Fibroblast of lung (primary cell): ENCODE measurements at regions not wholly inside any gene's neighbourhood (a gene's known extent, or its start where the extent isn't known, plus 50 kb on each side); places are given as distances from the start of the nearest gene placed in this dataset.

Experiments
- DNase-seq, 2 donors: peaks; one replicate each; pipeline versions ENCODE4 v3.0.0 to v3.0.0-alpha.2; 2010; ENCODE audit warnings: low read depth in 2 of 2
- H2AFZ ChIP-seq: 2 replicates; pipeline ENCODE4 v1.5.1; 2012; ENCODE audit warnings: low read length, control low read depth, inconsistent platforms
- H3K27ac ChIP-seq: 2 replicates; pipeline ENCODE4 v1.5.1; 2011; ENCODE audit warnings: low read length, control low read depth; ENCODE audit not compliant: insufficient read depth
- H3K27me3 ChIP-seq: 2 replicates; pipeline ENCODE4 v1.5.1; 2011; ENCODE audit warnings: mild to moderate bottlenecking, low read length; ENCODE audit not compliant: control insufficient read depth, insufficient read depth
- H3K36me3 ChIP-seq: 2 replicates; pipeline ENCODE4 v1.5.1; 2011; ENCODE audit warnings: low read length; ENCODE audit not compliant: control insufficient read depth, insufficient read depth
- H3K4me1 ChIP-seq: 2 replicates; pipeline ENCODE4 v1.5.1; 2011; ENCODE audit warnings: low read length; ENCODE audit not compliant: control insufficient read depth, insufficient read depth; ENCODE audit errors: extremely low read depth
- H3K4me2 ChIP-seq: 2 replicates; pipeline ENCODE4 v1.5.1; 2011; ENCODE audit warnings: low read length, control low read depth; ENCODE audit not compliant: insufficient read depth; ENCODE audit errors: extremely low read depth
- H3K4me3 ChIP-seq, 4 experiments: fragments of 200-600 bp in 1 of 4; sonication (generic) in 1 of 4; replicated peaks in 1 of 4; 2 replicates each; pipeline ENCODE4 v1.5.1; 2011 to 2016; ENCODE audit warnings: low read length in 4 of 4, low read depth in 3 of 4, mild to moderate bottlenecking in 3 of 4, control low read depth in 2 of 4, inconsistent platforms in 1 of 4, mixed read lengths in 1 of 4; ENCODE audit not compliant: insufficient read depth in 1 of 4; ENCODE audit errors: control extremely low read depth in 1 of 4
- H3K79me2 ChIP-seq: 2 replicates; pipeline ENCODE4 v1.5.1; 2012; ENCODE audit warnings: mild to moderate bottlenecking, low read length, inconsistent platforms; ENCODE audit not compliant: control insufficient read depth, insufficient read depth
- H3K9ac ChIP-seq: 2 replicates; pipeline ENCODE4 v1.5.1; 2011; ENCODE audit warnings: mild to moderate bottlenecking, low read length, control low read depth; ENCODE audit not compliant: insufficient read depth
- H3K9me3 ChIP-seq: 2 replicates; pipeline ENCODE4 v1.5.1; 2012; ENCODE audit warnings: low read depth, low read length; ENCODE audit not compliant: control insufficient read depth, insufficient read depth
- H4K20me1 ChIP-seq: 2 replicates; pipeline ENCODE4 v1.5.1; 2011; ENCODE audit warnings: low read length; ENCODE audit not compliant: control insufficient read depth, insufficient read depth; ENCODE audit errors: extremely low read depth
- EZH2 ChIP-seq: IDR thresholded peaks from 2 replicates; pipeline ENCODE4 v1.5.1; 2012; ENCODE audit warnings: low read length, control low read depth, mild to moderate bottlenecking; ENCODE audit errors: missing control alignments
- TF ChIP-seq, protein P1 (sequence below), 2 donors: IDR thresholded peaks in 1 of 2; conservative IDR thresholded peaks in 1 of 2; 1 replicate in 1 of 2; 2 replicates in 1 of 2; pipeline ENCODE4 v1.5.1; 2011 to 2012; ENCODE audit warnings: low read length in 2 of 2, control low read depth in 1 of 2, inconsistent platforms in 1 of 2, low read depth in 1 of 2, mild to moderate bottlenecking in 1 of 2

DNA sequence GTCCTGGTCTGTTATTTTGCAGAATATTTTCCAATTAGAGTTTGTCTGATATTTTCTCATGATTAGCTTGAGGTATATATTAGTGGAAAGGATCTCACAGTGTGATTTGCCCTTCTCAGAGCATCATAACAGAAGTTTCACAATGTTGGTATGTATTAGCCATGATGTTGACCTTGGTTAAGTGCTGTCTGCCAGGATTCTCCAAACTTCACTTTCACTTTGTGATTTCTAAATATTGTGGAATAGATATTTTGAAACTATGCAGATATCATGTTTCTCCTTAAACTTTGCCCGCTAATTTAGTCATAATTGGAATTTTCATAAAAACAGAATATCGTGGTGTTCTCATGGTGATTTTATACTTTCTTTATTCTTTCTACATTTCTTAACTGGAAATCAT lies 98.0 kb upstream of the DEPDC1 start:
- H3K27me3 ChIP-seq = no peaks in the 10 kb centered on the region
- no peak overlapping the region for H3K4me3 ChIP-seq
- no peak overlapping the region for H3K27ac ChIP-seq
- no peak overlapping the region for H3K4me2 ChIP-seq
- H3K9ac ChIP-seq = no peak overlapping the region
- no peaks in the 10 kb centered on the region for H3K4me1 ChIP-seq
- H3K36me3 ChIP-seq = no peaks in the 10 kb centered on the region
- H2AFZ ChIP-seq = no peak overlapping the region
- TF ChIP-seq EZH2 = no peak
- TF ChIP-seq, protein P1, sequence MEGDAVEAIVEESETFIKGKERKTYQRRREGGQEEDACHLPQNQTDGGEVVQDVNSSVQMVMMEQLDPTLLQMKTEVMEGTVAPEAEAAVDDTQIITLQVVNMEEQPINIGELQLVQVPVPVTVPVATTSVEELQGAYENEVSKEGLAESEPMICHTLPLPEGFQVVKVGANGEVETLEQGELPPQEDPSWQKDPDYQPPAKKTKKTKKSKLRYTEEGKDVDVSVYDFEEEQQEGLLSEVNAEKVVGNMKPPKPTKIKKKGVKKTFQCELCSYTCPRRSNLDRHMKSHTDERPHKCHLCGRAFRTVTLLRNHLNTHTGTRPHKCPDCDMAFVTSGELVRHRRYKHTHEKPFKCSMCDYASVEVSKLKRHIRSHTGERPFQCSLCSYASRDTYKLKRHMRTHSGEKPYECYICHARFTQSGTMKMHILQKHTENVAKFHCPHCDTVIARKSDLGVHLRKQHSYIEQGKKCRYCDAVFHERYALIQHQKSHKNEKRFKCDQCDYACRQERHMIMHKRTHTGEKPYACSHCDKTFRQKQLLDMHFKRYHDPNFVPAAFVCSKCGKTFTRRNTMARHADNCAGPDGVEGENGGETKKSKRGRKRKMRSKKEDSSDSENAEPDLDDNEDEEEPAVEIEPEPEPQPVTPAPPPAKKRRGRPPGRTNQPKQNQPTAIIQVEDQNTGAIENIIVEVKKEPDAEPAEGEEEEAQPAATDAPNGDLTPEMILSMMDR (conservative IDR thresholded peaks at IDR 0.05 in 1 of 2, IDR thresholded peaks at IDR 0.05 in 1 of 2; ENCODE audit: low read depth in 1 of 2, low read length in 2 of 2) = no peak
- peak in 1 of 2 donors; percentile 38 for DNase-seq
- H3K79me2 ChIP-seq = no peaks in the 10 kb centered on the region
- no peaks in the 10 kb centered on the region for H4K20me1 ChIP-seq
- H3K9me3 ChIP-seq = no peaks in the 10 kb centered on the region

DNA sequence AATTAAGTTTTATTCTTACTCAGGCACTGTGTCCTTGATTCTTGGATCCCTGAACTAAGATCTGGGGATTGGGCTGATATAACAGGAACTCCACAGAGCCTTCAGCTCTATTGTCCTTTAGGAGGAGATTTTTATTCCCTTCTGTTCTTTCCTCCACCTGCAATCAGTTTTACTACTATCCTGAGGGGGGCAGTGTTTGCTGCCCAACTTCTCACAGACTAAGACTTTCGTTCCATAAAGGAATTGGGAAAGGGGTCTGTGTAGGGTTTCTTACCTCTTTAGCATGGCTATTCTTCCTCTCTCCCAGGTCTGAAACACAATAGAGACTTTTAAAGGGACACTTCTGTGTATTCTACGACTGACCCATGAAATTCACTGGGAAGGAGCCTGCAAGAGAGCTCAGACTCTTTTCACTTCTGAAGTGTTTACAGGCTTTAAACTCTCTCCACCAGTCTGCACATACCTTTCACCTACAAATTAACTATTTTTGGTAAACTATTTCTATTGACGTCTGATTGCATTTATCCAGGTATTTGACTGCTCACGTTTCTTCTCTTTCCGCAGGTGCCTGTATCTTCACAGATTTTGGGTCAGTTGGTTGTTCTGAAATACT lies 103.3 kb upstream of the DEPDC1 start:
- no peaks in the 10 kb centered on the region for H3K79me2 ChIP-seq
- peak; percentile 1 to 36 for DNase-seq
- H3K9ac ChIP-seq = no peak overlapping the region
- no peaks in the 10 kb centered on the region for H3K27me3 ChIP-seq
- H2AFZ ChIP-seq = no peak overlapping the region
- H3K4me1 ChIP-seq = no peaks in the 10 kb centered on the region
- no peak overlapping the region for H3K4me2 ChIP-seq
- TF ChIP-seq, protein P1 (conservative IDR thresholded peaks at IDR 0.05 in 1 of 2, IDR thresholded peaks at IDR 0.05 in 1 of 2; ENCODE audit: low read depth in 1 of 2, low read length in 2 of 2) = peak; percentile 53 to 71
- TF ChIP-seq EZH2 = no peak
- no peaks in the 10 kb centered on the region for H3K9me3 ChIP-seq
- H4K20me1 ChIP-seq = no peaks in the 10 kb centered on the region
- H3K4me3 ChIP-seq = peak overlapping the region in 1 of 4 experiments; percentile 17
- H3K36me3 ChIP-seq = no peaks in the 10 kb centered on the region
- no peak overlapping the region for H3K27ac ChIP-seq

DNA sequence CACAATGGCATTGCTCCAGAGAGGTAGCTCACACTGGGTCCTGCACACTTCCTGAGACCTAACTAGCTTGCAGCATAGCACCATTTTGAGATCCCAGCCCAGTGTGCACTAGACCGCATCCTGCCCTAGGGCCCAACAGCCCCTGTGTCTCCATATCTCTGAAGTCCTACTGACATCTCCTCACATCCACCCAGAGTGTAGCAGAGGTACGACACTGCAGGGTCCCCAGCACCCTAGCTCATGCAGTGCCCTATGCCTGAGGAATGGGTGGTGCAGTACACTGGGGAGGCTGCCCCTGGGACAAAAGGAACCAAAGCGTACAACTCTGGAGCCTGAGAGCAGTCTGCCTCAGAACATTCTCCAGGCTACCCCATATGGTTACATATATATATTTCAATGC lies 111.4 kb upstream of the DEPDC1 start:
- DNase-seq = no peak
- Histone ChIP-seq H3K79me2 (no peaks in the 10 kb centered on the region), H3K4me1 (no peaks in the 10 kb centered on the region), H3K9ac (no peak overlapping the region), H3K27ac (no peak overlapping the region), H4K20me1 (no peaks in the 10 kb centered on the region), H2AFZ (no peak overlapping the region), H3K4me2 (no peak overlapping the region), H3K4me3 (no peak overlapping the region), H3K36me3 (no peaks in the 10 kb centered on the region), H3K27me3 (no peaks in the 10 kb centered on the region), H3K9me3 (no peaks in the 10 kb centered on the region)
- TF ChIP-seq, protein P1 (conservative IDR thresholded peaks at IDR 0.05 in 1 of 2, IDR thresholded peaks at IDR 0.05 in 1 of 2; ENCODE audit: low read depth in 1 of 2, low read length in 2 of 2) = no peak
- no peak for TF ChIP-seq EZH2
